Fibroblast of peridontal ligament (primary cell): ENCODE measurements at regions not wholly inside any gene's neighbourhood (a gene's known extent, or its start where the extent isn't known, plus 50 kb on each side); places are given as distances from the start of the nearest gene placed in this dataset.
"Not testable (repeated sequence)": the region's sequence is repeated elsewhere in the genome, so short reads cannot be mapped to it uniquely, and the experiment has no call there.

Experiments used
- DNase-seq: peaks from one replicate; pipeline ENCODE4 v3.0.0-alpha.2; 2010; ENCODE audit errors: extremely low read depth

- no peak for DNase-seq
Observed at GRCh38 chr4:13678186-13678924, 50.8 kb upstream of the BOD1L1 start.

DNA sequence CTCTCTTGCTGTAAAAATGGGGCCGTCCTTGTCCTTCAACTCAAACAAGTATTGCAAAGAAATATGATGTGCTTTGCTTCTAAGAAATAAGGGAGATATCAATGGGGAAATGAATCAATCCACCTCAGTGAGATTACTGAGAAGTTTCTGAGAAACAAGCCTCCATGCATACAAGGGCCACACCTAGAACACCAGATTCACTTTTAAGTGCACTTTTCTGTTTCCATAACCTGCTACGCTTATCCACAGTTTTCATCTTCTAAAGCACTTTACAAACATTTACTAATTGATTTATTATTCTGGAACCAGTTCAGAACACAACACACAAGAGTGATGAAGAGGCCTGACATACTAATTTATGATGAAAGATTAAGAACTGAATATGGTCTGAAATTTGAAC is 54.0 kb upstream of the BOD1L1 start:
- DNase-seq, result no peak

- DNase-seq, result no peak
Observed at GRCh38 chr4:13694256-13694655, 66.7 kb upstream of the BOD1L1 start.

DNA sequence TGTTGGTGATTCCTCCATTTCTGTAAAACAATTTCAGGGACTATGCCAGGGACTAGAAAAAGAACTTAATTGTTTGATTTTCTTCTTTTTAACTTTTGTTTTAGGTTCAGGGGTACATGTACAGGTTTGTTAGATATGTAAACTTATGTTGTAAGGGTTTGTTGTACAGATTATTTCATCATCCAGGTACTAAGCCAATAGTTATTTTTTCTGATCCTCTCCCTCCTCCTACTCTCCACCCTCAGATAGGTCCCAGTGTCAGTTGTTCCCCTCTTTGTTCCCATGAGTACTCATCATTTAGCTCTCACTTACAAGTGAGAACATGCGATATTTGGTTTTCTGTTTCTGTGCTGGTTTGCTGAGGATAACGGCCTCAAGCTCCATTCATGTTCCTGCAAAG is 70.8 kb upstream of the BOD1L1 start:
- DNase-seq, result no peak

DNA sequence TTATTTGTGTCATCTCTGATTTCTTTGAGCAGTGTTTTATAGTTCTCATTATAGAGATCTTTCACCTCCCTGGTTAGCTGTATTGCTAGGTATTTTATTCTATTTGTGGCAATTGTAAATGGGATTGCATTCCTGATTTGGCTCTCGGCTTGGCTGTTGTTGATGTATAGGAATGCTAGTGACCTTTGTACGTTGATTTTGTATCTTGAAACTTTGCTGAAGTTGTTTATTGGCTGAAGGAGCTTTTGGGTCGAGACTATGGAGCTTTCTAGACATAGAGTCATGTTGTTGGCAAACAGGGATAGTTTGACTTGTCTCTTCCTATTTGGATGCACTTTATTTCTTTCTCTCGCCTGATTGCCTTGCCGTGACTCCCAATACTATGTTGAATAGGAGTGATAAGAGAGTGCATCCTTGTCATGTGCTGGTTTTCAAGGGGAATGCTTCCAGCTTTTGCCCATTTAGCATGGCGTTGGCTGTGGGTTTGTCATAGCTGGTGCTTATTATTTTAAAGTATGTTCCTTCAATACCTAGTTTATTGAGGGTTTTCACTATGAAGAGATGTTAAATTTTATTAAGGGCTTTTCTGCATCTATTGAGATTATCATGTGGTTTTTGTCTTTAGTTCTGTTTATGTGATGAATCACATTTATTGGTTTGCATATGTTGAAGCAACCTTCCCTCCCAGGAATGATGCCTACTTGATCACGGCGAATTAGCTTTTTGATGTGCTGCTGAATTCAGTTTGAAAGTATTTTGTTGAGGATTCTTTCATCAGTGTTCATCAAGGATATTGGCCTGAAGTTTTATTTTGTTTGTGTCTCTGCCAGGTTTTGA is 72.7 kb upstream of the BOD1L1 start:
- DNase-seq, result peak; percentile 95

- not testable (repeated sequence) for DNase-seq
Observed at GRCh38 chr4:13700858-13701140, 73.3 kb upstream of the BOD1L1 start.

- DNase-seq, result peak; percentile 81
Observed at GRCh38 chr4:13701937-13702446, 74.5 kb upstream of the BOD1L1 start.

- DNase-seq, result no peak
Observed at GRCh38 chr4:13703096-13703495, 75.6 kb upstream of the BOD1L1 start.

DNA sequence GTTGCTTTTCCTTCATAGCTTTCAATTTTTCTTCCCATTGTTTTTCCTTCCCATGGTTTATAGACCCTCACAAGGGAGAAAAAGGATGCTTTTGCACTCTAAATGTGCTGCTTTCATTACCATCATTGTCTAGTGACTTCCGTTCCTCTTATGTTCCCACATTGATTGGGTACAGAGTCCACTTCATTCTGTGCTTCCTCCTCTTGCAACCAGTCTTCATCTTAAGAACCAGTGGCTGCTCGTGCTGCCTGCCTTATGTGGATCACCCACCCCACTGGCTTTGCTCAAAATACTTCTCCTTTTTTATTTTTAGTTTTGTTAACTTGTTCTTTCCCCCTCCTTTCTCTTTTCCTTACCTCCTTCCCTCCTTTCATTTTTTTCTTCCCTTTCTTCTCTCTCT is 76.5 kb upstream of the BOD1L1 start:
- DNase-seq, result no peak

DNA sequence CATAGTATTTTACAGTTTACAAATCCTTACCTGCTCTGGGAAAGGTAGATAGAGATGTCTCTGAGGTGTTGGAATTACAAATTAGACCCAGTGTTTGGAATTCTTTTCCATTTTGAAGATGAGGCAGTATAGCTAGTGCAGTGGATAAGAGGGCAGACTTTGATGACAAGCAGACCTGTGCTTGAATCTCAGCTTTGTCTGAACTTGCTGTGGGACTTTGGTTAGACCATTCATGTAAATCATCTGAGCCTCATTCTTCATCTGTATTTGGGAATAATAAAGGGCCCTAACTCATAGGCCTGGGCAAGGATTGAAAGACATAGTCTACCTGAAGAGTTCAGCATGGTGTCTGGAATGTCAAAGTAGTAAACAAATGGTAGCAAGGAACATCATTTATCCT is 77.2 kb upstream of the BOD1L1 start:
- no peak for DNase-seq

DNA sequence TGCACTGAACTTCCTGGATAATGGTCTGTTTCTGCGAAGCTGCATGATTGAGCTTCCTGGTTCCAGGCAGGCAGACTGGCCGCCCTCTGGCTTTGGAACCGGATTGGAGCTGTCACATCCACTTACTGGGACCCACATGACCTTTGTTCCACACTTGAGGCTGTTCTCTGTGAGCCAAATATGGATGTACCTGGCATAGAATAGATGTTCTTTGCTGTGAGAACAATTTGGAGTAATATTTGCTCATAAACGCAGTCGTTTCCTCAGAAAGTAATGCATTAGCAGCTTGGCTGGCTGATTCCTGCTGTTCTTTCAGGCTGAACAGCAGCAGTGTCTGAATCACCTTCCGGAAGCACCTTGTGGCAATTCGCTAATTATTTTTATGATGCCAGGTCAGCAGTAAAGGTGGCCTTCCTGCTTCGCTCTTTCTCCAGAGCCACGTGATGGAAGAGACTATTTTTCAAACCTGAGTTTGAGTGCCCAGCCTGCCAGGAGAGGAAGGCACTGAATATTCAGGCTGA is 78.1 kb upstream of the BOD1L1 start:
- DNase-seq, result no peak

DNA sequence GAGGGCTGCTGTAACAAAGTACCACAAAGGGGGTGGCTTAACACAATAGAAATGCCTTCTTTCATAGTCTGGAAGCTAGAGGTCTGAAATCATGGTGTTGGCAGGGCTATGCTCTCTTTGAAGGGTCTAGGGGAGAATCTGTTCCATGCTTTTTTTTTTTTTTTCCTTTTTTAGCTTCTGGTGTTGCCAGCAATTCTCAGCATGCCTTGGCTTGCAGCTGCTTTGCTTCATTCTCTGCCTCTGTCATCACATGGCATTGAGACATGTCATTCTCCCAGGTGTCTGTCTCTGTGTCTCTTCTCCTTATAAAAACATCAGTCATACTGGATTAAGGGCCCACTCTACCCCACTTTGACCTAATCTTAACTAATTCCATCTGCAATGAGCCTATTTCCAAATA is 78.6 kb upstream of the BOD1L1 start:
- DNase-seq, result peak; percentile 19

DNA sequence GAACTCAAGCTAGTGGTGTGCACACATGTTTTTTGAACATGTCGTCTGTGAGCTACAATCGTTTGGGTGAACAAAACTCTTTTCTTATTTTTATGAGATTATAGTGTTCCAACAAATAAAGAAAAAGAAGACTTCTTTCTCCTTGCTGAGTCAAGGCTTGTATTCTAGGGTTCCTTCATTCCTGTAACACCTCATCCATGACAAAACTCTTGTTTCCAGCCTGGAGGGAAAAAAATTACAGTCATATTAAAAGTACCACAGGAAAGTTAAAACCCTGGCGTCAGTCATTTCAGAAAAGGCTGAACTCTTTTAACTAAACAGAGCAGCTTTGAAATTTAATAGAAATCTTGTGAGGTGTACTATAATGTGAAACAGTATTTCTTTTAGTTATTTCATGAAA is 79.2 kb upstream of the BOD1L1 start:
- DNase-seq, result no peak

DNA sequence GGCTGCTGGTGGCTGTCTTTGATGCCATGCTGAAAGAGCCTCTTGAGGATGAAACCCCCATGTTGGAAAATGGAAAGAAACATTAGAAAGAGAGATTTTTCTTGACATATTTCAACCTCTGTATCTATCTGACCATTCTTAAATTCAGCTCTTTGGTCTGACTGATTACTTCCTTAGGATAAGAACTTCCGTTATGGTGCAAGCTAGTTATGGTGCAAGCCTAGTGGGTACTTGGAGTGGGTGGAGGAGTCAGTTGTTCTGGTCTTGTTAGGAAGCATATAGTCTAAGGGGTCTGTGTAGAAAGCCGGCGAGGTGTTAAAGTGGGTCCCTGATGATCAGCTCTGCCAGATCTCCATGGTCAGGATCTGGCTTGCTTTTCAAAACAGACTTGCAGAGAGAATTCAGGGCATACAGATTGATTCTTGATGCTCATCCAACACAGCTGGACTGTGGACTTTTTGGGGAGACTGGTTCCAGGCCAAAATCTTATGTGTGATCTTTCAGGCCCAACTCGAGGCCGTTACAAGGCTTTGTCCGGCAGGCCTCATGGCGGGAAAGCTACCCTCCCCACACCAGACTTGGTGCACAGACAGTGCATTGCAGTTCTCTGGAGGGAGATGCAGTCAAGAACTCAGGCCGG is 82.8 kb upstream of the BOD1L1 start:
- no peak for DNase-seq

- DNase-seq, result no peak
Observed at GRCh38 chr4:13711233-13711785, 83.8 kb upstream of the BOD1L1 start.

DNA sequence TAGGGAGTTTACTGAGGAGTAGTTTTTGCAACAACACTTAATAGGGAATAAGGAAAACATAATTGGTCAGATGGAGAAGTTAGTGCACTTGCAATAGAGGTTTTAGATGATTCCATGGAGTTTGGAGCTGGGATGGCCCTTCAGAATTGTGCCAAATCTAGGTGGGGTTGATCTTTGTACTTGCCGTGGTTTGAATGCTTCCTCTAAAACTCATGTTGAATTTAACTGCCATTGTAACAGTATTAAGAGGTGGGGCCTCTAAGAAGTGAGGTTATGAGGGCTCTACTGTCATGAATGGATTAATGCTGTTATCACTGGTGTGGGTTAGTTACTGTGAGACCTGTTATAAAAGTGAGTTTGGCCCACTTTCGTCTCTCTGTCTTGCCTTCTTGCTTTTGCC is 94.4 kb upstream of the BOD1L1 start:
- DNase-seq, result no peak

DNA sequence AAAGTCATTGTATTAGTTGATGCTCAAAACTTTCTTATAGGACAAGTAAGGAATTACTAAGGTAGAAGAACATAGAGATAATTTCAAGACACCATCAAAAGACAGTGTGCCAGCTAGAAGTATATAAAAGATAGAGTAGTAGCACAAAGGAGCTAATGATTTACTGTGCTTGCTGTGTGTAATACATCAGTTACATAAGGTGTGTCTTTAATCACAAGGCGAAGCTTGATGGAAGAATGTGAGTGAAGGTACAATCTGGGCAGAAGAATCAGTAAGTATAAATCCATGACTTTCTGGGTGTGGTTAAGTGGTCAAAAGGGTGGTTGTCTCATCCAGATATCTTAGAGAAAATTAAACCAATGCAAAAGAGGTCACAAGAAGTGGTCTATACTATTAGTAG is 95.1 kb upstream of the BOD1L1 start:
- DNase-seq, result no peak

GRCh38 chr4:13728761-13729160 is 101.2 kb upstream of the BOD1L1 start:
- no peak for DNase-seq

- no peak for DNase-seq
Observed at GRCh38 chr4:13731019-13731418, 103.5 kb upstream of the BOD1L1 start.

- DNase-seq, result peak; percentile 12
Observed at GRCh38 chr4:13733817-13734216, 106.3 kb upstream of the BOD1L1 start.

GRCh38 chr4:13750594-13750993 is 123.1 kb upstream of the BOD1L1 start:
- DNase-seq, result no peak

- DNase-seq, result not testable (repeated sequence)
Observed at GRCh38 chr4:13761581-13761980, 134.1 kb upstream of the BOD1L1 start.
